ENCODE measurements at regions not wholly inside any gene's neighbourhood (a gene's known extent, or its start where the extent isn't known, plus 50 kb on each side); places are given as distances from the start of the nearest gene placed in this dataset.
A peak's percentile ranks its signal among the peaks of the same experiment; 100 is the strongest.

DNA sequence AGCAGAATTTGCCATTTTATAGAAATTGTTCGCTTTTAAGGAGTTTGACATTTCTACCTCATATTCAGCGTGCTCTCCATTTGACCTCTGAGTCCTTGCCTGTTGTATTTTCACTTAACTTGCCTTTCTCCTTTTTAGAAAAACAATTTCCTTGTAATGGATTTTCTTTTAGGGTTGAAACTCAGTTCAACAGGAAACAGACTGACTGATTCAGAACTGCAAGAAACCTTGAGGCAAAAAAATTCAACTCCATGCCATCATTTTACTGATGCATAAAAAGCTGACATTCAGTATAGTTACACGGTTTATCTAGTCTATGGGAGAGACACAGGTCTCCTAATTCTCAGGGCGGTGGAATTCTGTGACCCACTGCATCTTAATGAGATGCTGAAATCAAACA, 59.8 kb downstream of the MRPS30 start:
- no peaks in the 10 kb centered on the region for H3K9me3 Mint-ChIP-seq (ENCODE audit: unreplicated experiment)
- H3K79me2 ChIP-seq (ENCODE audit: insufficient read depth, low read length): no peaks in the 10 kb centered on the region
- no peak overlapping the region for H3K27ac ChIP-seq (ENCODE audit: low read depth, low read length)
- H3K9ac ChIP-seq (ENCODE audit: low read length): no peak overlapping the region
- H3K4me3 ChIP-seq (ENCODE audit: insufficient read depth, low read depth, low read length): no peak overlapping the region
- H3K27me3 Mint-ChIP-seq (ENCODE audit: low read depth, unreplicated experiment): peaks cover 3% of the 10 kb centered on the region
- H4K20me1 ChIP-seq (ENCODE audit: insufficient read depth, low read length): no peaks in the 10 kb centered on the region
- H3K4me3 Mint-ChIP-seq (ENCODE audit: unreplicated experiment): no peak overlapping the region
- H3K4me1 ChIP-seq (ENCODE audit: insufficient read depth, low read length): no peaks in the 10 kb centered on the region
- peak; percentile 1 for DNase-seq (ENCODE audit: low read depth)
- no peaks in the 10 kb centered on the region for H3K36me3 Mint-ChIP-seq (ENCODE audit: low read depth, unreplicated experiment)
- H3K9me3 ChIP-seq (ENCODE audit: insufficient read depth, low read depth, low read length): no peaks in the 10 kb centered on the region
- no peak for FAIRE-seq
- H3K36me3 ChIP-seq (ENCODE audit: insufficient read depth, low read length): no peaks in the 10 kb centered on the region
- H3K27ac Mint-ChIP-seq (ENCODE audit: unreplicated experiment): no peak overlapping the region
- H3K4me2 ChIP-seq (ENCODE audit: low read length): peak overlapping the region; percentile 7
- no peak overlapping the region for H2AFZ ChIP-seq (ENCODE audit: low read depth, low read length)
- no peak for TF ChIP-seq EZH2 (IDR thresholded peaks at IDR 0.05; ENCODE audit: insufficient read depth, low read length)
- TF ChIP-seq, protein P1, sequence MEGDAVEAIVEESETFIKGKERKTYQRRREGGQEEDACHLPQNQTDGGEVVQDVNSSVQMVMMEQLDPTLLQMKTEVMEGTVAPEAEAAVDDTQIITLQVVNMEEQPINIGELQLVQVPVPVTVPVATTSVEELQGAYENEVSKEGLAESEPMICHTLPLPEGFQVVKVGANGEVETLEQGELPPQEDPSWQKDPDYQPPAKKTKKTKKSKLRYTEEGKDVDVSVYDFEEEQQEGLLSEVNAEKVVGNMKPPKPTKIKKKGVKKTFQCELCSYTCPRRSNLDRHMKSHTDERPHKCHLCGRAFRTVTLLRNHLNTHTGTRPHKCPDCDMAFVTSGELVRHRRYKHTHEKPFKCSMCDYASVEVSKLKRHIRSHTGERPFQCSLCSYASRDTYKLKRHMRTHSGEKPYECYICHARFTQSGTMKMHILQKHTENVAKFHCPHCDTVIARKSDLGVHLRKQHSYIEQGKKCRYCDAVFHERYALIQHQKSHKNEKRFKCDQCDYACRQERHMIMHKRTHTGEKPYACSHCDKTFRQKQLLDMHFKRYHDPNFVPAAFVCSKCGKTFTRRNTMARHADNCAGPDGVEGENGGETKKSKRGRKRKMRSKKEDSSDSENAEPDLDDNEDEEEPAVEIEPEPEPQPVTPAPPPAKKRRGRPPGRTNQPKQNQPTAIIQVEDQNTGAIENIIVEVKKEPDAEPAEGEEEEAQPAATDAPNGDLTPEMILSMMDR (IDR thresholded peaks at IDR 0.05; ENCODE audit: insufficient read depth, low read depth, low read length): no peak
- no peaks in the 10 kb centered on the region for H3K4me1 Mint-ChIP-seq (ENCODE audit: low read depth, unreplicated experiment)
- no peaks in the 10 kb centered on the region for H3K27me3 ChIP-seq (ENCODE audit: insufficient read depth, low read length)

DNA sequence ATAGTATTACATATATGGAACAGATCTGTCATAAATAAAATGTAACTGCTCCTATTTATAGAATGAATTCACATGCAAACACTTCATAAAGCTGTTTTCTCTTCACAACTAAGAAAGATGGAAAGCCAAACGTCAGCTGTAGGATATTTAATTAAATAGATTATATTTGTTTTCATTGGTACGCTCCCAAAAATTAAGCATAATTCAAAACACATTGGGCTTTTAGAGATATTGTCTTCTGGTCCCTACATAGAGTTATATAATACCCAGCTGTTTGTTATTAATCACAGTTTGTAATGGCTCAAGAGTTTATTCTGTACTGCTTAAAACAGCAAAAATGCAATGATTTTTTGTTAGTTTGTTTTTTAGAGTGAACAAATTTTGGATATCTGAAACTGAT, 61.2 kb downstream of the MRPS30 start:
- Mint-ChIP-seq H3K27me3 (ENCODE audit: low read depth, unreplicated experiment) (peaks cover 3% of the 10 kb centered on the region), H3K27ac (ENCODE audit: unreplicated experiment) (no peak overlapping the region), H3K36me3 (ENCODE audit: low read depth, unreplicated experiment) (no peaks in the 10 kb centered on the region), H3K9me3 (ENCODE audit: unreplicated experiment) (no peaks in the 10 kb centered on the region), H3K4me3 (ENCODE audit: unreplicated experiment) (no peak overlapping the region), H3K4me1 (ENCODE audit: low read depth, unreplicated experiment) (peaks cover under 1% of the 10 kb centered on the region)
- no peaks in the 10 kb centered on the region for H3K27me3 ChIP-seq (ENCODE audit: insufficient read depth, low read length)
- no peaks in the 10 kb centered on the region for H3K79me2 ChIP-seq (ENCODE audit: insufficient read depth, low read length)
- no peak overlapping the region for H3K4me3 ChIP-seq (ENCODE audit: insufficient read depth, low read depth, low read length)
- H3K4me2 ChIP-seq (ENCODE audit: low read length): no peak overlapping the region
- H3K9ac ChIP-seq (ENCODE audit: low read length): no peak overlapping the region
- H3K36me3 ChIP-seq (ENCODE audit: insufficient read depth, low read length): no peaks in the 10 kb centered on the region
- no peak for DNase-seq (ENCODE audit: low read depth)
- TF ChIP-seq, protein P1 (IDR thresholded peaks at IDR 0.05; ENCODE audit: insufficient read depth, low read depth, low read length): no peak
- TF ChIP-seq EZH2 (IDR thresholded peaks at IDR 0.05; ENCODE audit: insufficient read depth, low read length): no peak
- no peaks in the 10 kb centered on the region for H4K20me1 ChIP-seq (ENCODE audit: insufficient read depth, low read length)
- no peaks in the 10 kb centered on the region for H3K9me3 ChIP-seq (ENCODE audit: insufficient read depth, low read depth, low read length)
- FAIRE-seq: no peak
- H3K4me1 ChIP-seq (ENCODE audit: insufficient read depth, low read length): no peaks in the 10 kb centered on the region
- no peak overlapping the region for H3K27ac ChIP-seq (ENCODE audit: low read depth, low read length)
- H2AFZ ChIP-seq (ENCODE audit: low read depth, low read length): no peak overlapping the region

DNA sequence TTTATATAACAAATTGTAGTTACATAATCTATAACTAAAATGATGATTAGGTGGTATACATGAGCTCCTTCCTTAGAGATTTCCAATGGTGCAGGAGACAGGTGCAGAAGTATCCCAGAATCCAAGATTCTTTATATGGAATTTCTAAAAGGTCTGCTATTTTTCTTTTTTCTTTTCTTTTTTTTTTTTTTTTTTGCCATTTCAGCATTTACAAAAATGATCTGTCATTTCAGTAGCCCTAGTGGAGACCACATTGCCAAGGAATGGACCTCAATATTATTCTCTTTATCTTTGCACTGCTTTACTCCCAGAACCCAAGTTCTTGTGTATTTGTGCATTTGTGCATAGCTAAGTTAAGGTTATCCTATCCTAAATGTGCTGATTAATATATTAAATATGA, 61.7 kb downstream of the MRPS30 start:
- peaks cover 3% of the 10 kb centered on the region for H3K27me3 Mint-ChIP-seq (ENCODE audit: low read depth, unreplicated experiment)
- Histone ChIP-seq H3K27ac (ENCODE audit: low read depth, low read length) (no peak overlapping the region), H3K4me1 (ENCODE audit: insufficient read depth, low read length) (no peaks in the 10 kb centered on the region), H3K79me2 (ENCODE audit: insufficient read depth, low read length) (no peaks in the 10 kb centered on the region), H3K9me3 (ENCODE audit: insufficient read depth, low read depth, low read length) (no peaks in the 10 kb centered on the region), H3K4me3 (ENCODE audit: insufficient read depth, low read depth, low read length) (no peak overlapping the region), H3K9ac (ENCODE audit: low read length) (no peak overlapping the region), H3K27me3 (ENCODE audit: insufficient read depth, low read length) (no peaks in the 10 kb centered on the region), H2AFZ (ENCODE audit: low read depth, low read length) (no peak overlapping the region), H3K4me2 (ENCODE audit: low read length) (no peak overlapping the region), H3K36me3 (ENCODE audit: insufficient read depth, low read length) (no peaks in the 10 kb centered on the region), H4K20me1 (ENCODE audit: insufficient read depth, low read length) (no peaks in the 10 kb centered on the region)
- FAIRE-seq (no peak), DNase-seq (ENCODE audit: low read depth) (no peak)
- H3K4me3 Mint-ChIP-seq (ENCODE audit: unreplicated experiment): no peak overlapping the region
- no peak overlapping the region for H3K27ac Mint-ChIP-seq (ENCODE audit: unreplicated experiment)
- peaks cover 5% of the 10 kb centered on the region for H3K4me1 Mint-ChIP-seq (ENCODE audit: low read depth, unreplicated experiment)
- H3K36me3 Mint-ChIP-seq (ENCODE audit: low read depth, unreplicated experiment): no peaks in the 10 kb centered on the region
- no peak for TF ChIP-seq EZH2 (IDR thresholded peaks at IDR 0.05; ENCODE audit: insufficient read depth, low read length)
- TF ChIP-seq, protein P1 (IDR thresholded peaks at IDR 0.05; ENCODE audit: insufficient read depth, low read depth, low read length): no peak
- H3K9me3 Mint-ChIP-seq (ENCODE audit: unreplicated experiment): no peaks in the 10 kb centered on the region

Measured in astrocyte (in vitro differentiated cells and primary cell).